ENCODE measurements at regions not wholly inside any gene's neighbourhood (a gene's known extent, or its start where the extent isn't known, plus 50 kb on each side); places are given as distances from the start of the nearest gene placed in this dataset.
"Not testable (repeated sequence)": the region's sequence is repeated elsewhere in the genome, so short reads cannot be mapped to it uniquely, and the experiment has no call there.

DNA sequence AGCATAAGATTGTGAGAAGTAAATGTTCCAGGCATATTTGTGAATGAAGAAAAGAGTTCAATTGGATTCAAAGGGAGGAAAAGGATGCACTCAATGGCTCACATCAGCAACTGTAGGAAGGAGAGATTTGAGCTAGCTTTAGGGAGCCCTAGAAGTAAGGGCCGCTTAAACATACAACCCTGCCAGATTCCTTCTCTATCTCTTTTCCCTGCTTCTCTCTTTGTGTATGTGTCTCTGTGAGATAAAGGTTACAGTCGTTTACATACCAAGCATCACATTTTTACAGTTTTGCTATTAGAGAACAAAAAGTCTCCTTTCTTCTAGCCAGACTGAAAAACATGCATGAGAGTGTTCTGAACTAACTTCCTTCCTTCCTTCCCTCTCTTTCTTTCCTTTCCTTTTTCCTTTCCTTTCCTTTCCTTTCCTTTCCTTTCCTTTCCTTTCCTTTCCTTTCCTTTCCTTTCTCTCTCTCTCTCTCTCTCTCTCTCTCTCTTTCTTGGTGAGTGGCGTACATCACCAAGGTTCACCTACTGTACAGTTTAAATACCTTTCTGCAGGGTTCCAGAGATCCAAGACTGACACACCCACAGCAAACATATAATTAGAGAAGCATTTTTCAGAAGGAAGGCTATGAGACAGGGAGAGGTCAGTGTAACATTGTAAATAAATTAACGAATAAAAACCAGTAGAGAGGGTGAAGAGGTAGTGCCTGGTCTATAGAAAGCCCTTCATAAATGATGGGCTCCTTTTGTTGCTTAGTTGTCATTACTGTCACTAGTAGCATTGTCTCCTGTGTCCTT lies 240.4 kb downstream of the ARL4A start:
- no peak for DNase-seq
- no peak for ATAC-seq
- WGBS, 3 donors: 86 to 91% (median 89%) methylated on average over 4 of the region's 4 CpGs
- Histone ChIP-seq H3K27me3 (ENCODE audit: insufficient read depth in 3 of 3, low read length in 2 of 3) (no peaks in the 10 kb centered on the region), H3K27ac (no peak overlapping the region), H3K36me3 (ENCODE audit: insufficient read depth in 1 of 2, low read depth in 1 of 2) (no peaks in the 10 kb centered on the region), H3K4me1 (no peaks in the 10 kb centered on the region), H3K9me3 (no peaks in the 10 kb centered on the region), H3K4me3 (no peak overlapping the region)
- TF ChIP-seq, protein P1, sequence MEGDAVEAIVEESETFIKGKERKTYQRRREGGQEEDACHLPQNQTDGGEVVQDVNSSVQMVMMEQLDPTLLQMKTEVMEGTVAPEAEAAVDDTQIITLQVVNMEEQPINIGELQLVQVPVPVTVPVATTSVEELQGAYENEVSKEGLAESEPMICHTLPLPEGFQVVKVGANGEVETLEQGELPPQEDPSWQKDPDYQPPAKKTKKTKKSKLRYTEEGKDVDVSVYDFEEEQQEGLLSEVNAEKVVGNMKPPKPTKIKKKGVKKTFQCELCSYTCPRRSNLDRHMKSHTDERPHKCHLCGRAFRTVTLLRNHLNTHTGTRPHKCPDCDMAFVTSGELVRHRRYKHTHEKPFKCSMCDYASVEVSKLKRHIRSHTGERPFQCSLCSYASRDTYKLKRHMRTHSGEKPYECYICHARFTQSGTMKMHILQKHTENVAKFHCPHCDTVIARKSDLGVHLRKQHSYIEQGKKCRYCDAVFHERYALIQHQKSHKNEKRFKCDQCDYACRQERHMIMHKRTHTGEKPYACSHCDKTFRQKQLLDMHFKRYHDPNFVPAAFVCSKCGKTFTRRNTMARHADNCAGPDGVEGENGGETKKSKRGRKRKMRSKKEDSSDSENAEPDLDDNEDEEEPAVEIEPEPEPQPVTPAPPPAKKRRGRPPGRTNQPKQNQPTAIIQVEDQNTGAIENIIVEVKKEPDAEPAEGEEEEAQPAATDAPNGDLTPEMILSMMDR (IDR thresholded peaks at IDR 0.05): no peak
- intact Hi-C loops (cut with DNase I): no loop called here

DNA sequence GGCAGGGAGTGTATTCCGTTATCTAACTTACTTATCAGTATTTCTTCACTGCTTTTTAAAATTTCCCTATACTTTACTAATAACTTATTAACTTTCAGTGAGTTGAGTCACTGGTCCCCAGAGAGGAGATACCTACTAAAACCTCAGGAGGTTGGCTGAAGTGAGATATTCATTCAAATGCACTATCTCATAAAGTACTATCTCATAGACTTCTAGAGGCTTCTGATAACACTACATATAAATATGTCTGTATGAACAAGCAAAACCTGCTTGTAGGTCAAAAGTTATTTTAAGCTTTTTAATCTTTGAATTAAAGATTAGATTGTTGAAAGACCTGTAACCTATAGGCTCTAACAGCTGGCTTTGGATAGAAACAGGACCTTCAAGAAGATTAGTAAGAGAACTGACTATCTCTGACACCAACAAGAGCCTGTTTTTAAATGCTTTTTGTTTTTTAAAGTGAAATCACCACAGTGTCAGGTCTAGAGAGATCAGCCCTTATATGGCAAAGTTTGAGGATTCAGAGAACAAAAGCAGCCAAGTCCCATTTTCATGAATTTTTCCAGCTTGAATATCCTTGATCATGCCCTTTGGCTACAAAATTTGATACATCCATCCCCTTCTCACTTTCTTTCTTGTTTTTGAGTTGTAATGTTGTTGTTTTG lies 242.2 kb downstream of the ARL4A start:
- H3K27me3 ChIP-seq (ENCODE audit: insufficient read depth in 3 of 3, low read length in 2 of 3): no peaks in the 10 kb centered on the region
- TF ChIP-seq, protein P1 (IDR thresholded peaks at IDR 0.05): no peak
- DNase-seq (no peak), ATAC-seq (no peak)
- WGBS, 3 donors: 88 to 90% (median 89%) methylated on average over 1 of the region's 1 CpG
- H3K27ac ChIP-seq: no peak overlapping the region
- no peak overlapping the region for H3K4me3 ChIP-seq
- no peaks in the 10 kb centered on the region for H3K9me3 ChIP-seq
- H3K4me1 ChIP-seq: no peaks in the 10 kb centered on the region
- H3K36me3 ChIP-seq (ENCODE audit: insufficient read depth in 1 of 2, low read depth in 1 of 2): no peaks in the 10 kb centered on the region
- intact Hi-C loops (cut with DNase I): no loop called here

DNA sequence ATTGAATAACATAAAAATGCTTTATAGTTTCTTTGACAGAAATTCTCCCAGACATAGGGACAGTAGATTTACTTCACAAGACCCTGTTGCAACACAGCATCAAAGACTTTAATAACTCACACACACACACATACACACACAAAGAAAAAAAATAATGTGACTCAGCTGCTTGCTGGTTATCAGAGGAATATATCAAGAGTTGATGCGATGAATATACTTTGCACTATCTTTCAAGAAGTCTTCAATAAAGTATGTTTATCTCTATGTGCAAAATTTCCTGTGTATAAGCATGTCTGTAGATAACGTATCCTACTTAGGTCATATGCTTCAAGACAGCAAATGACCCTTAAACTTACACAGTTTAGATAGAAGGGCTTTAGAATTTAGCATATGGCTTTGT lies 243.1 kb downstream of the ARL4A start:
- no peaks in the 10 kb centered on the region for H3K9me3 ChIP-seq
- WGBS, 3 donors: 87 to 94% (median 92%) methylated on average over 2 of the region's 2 CpGs
- DNase-seq: no peak
- no peak overlapping the region for H3K4me3 ChIP-seq
- no peaks in the 10 kb centered on the region for H3K36me3 ChIP-seq (ENCODE audit: insufficient read depth in 1 of 2, low read depth in 1 of 2)
- no peaks in the 10 kb centered on the region for H3K27me3 ChIP-seq (ENCODE audit: insufficient read depth in 3 of 3, low read length in 2 of 3)
- H3K4me1 ChIP-seq: no peaks in the 10 kb centered on the region
- no peak overlapping the region for H3K27ac ChIP-seq
- TF ChIP-seq, protein P1 (IDR thresholded peaks at IDR 0.05): no peak
- intact Hi-C loops (cut with DNase I): no loop called here
- ATAC-seq: no peak

DNA sequence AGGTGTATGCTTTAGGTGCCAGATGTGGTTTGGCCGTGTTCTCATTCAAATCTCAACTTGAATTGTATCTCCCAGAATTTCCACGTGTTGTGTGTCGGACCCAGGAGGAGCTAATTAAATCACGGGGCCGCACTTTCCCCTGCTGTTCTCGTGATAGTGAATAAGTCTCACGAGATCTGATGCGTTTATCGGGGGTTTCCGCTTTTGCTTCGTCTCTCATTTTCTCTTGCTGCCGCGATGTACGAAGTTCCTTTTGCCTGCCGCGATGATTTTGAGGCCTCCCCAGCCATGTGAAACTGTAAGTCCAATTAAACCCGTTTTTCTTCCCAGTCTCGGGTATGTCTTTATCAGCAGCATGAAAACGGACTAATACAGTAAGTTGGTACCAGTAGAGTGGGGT lies 244.0 kb downstream of the ARL4A start:
- H3K27me3 ChIP-seq (ENCODE audit: insufficient read depth in 3 of 3, low read length in 2 of 3); intact Hi-C loops (cut with DNase I); H3K4me3 ChIP-seq; H3K27ac ChIP-seq; DNase-seq; H3K4me1 ChIP-seq; H3K36me3 ChIP-seq (ENCODE audit: insufficient read depth in 1 of 2, low read depth in 1 of 2); ATAC-seq; H3K9me3 ChIP-seq: not testable (repeated sequence)
- 92 to 95% (median 93%) methylated on average over 19 of the region's 19 CpGs for WGBS, 3 donors

DNA sequence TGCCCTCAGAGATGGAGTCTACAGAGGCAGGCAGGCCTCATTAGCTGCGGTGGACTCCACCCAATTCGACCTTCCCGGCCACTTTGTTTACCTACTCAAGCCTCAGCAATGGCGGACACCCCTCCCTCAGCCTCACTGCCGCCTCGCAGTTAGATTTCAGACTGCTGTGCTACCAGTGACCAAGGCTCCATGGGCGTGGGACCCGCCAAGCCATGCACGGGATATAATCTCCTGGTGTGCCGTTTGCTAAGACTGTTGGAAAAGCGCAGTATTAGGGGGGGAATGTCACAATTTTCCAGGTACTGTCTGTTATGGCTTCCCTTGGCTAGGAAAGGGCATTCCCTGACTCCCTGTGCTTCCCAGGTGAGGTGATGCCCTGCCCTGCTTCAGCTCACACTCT lies 252.3 kb downstream of the ARL4A start:
- no peak for ATAC-seq
- Histone ChIP-seq H3K27me3 (ENCODE audit: insufficient read depth in 3 of 3, low read length in 2 of 3) (no peaks in the 10 kb centered on the region), H3K9me3 (no peaks in the 10 kb centered on the region), H3K4me1 (no peaks in the 10 kb centered on the region), H3K27ac (no peak overlapping the region), H3K36me3 (ENCODE audit: insufficient read depth in 1 of 2, low read depth in 1 of 2) (no peaks in the 10 kb centered on the region), H3K4me3 (no peak overlapping the region)
- no peak for DNase-seq
- WGBS, 3 donors: 95 to 97% (median 96%) methylated on average over 11 of the region's 11 CpGs
- intact Hi-C loops (cut with DNase I): loop anchor here in 1 of 2 donors (5.0 kb wide), 1 partner anchor 1933 kb away; no protein-coding TSS in a partner anchor
- TF ChIP-seq, protein P1 (IDR thresholded peaks at IDR 0.05): no peak

All from psoas muscle (tissue), 7 donors.